DMS79 (cell line): ENCODE measurements at regions not wholly inside any gene's neighbourhood (a gene's known extent, or its start where the extent isn't known, plus 50 kb on each side); places are given as distances from the start of the nearest gene placed in this dataset.

ENCODE experiments used
- DNase-seq: peaks from one replicate; lab custom pipeline; 2025; lab: John Stamatoyannopoulos, UW

GRCh38 chr5:33291216-33292000 is 149.4 kb upstream of the TARS1 start:
- DNase-seq, result no peak

- no peak for DNase-seq
These were observed 143.0 kb upstream of the TARS1 start for GRCh38 chr5:33297760-33298216.

- no peak for DNase-seq
These were observed 141.1 kb upstream of the TARS1 start for GRCh38 chr5:33299621-33300208.

GRCh38 chr5:33300209-33300742 is 140.5 kb upstream of the TARS1 start:
- DNase-seq, result no peak

- no peak for DNase-seq
These were observed 137.1 kb upstream of the TARS1 start for GRCh38 chr5:33303579-33304095.

GRCh38 chr5:33304601-33305000 is 136.2 kb upstream of the TARS1 start:
- no peak for DNase-seq

GRCh38 chr5:33305572-33305971 is 135.2 kb upstream of the TARS1 start:
- DNase-seq, result no peak

- DNase-seq, result no peak
These were observed 134.0 kb upstream of the TARS1 start for GRCh38 chr5:33306758-33307157.

- no peak for DNase-seq
These were observed 132.2 kb upstream of the TARS1 start for GRCh38 chr5:33308586-33308985.

GRCh38 chr5:33309068-33309467 is 131.7 kb upstream of the TARS1 start:
- no peak for DNase-seq

- no peak for DNase-seq
These were observed 131.0 kb upstream of the TARS1 start for GRCh38 chr5:33309536-33310345.

- no peak for DNase-seq
These were observed 130.3 kb upstream of the TARS1 start for GRCh38 chr5:33310451-33310850.

- no peak for DNase-seq
These were observed 128.9 kb upstream of the TARS1 start for GRCh38 chr5:33311893-33312292.

- DNase-seq, result no peak
These were observed 127.9 kb upstream of the TARS1 start for GRCh38 chr5:33312571-33313549.

GRCh38 chr5:33315189-33315588 is 125.6 kb upstream of the TARS1 start:
- no peak for DNase-seq

- no peak for DNase-seq
These were observed 124.0 kb upstream of the TARS1 start for GRCh38 chr5:33316773-33317172.

- no peak for DNase-seq
These were observed 123.5 kb upstream of the TARS1 start for GRCh38 chr5:33317271-33317670.

GRCh38 chr5:33319151-33319550 is 121.6 kb upstream of the TARS1 start:
- DNase-seq, result no peak

- DNase-seq, result no peak
These were observed 120.9 kb upstream of the TARS1 start for GRCh38 chr5:33319841-33320240.

- no peak for DNase-seq
These were observed 119.7 kb upstream of the TARS1 start for GRCh38 chr5:33321026-33321425.

GRCh38 chr5:33322632-33323031 is 118.1 kb upstream of the TARS1 start:
- DNase-seq, result no peak
